ENCODE measurements at regions not wholly inside any gene's neighbourhood (a gene's known extent, or its start where the extent isn't known, plus 50 kb on each side); places are given as distances from the start of the nearest gene placed in this dataset.

GRCh38 chr2:138444411-138444810, 57.2 kb upstream of the SPOPL start:
- H3K4me3 ChIP-seq (ENCODE audit: low read depth, low read length): no peak overlapping the region
- no peak for DNase-seq (ENCODE audit: low read depth)

GRCh38 chr2:138445227-138445626, 56.3 kb upstream of the SPOPL start:
- DNase-seq (ENCODE audit: low read depth): no peak
- no peak overlapping the region for H3K4me3 ChIP-seq (ENCODE audit: low read depth, low read length)

DNA sequence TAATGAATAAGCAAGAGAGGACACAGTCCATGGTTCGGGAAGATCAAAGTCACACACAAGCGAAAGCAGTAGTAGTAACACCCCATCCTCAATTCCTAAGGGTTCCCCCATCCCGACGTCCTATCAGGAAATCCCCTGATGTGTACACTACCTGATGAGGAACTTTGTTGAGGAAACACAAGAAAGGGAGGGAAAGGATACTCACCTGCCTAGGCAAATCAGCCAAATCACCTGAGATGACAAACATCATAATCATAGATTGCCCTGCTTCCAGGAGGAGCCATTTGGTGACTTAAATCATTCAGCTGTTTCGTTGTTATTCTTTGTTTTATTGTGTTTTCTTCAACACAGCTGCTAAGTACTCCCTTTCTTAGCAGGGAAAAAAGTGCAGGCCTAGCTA, 55.5 kb upstream of the SPOPL start:
- DNase-seq (ENCODE audit: low read depth): no peak
- H3K4me3 ChIP-seq (ENCODE audit: low read depth, low read length): no peak overlapping the region

- no peak for DNase-seq (ENCODE audit: low read depth)
- H3K4me3 ChIP-seq (ENCODE audit: low read depth, low read length): no peak overlapping the region
Observed at GRCh38 chr2:138447889-138448570, 53.5 kb upstream of the SPOPL start.
